HG02938 (cell line): ENCODE measurements at regions not wholly inside any gene's neighbourhood (a gene's known extent, or its start where the extent isn't known, plus 50 kb on each side); places are given as distances from the start of the nearest gene placed in this dataset.
"Not testable (repeated sequence)": the region's sequence is repeated elsewhere in the genome, so short reads cannot be mapped to it uniquely, and the experiment has no call there.

Experiments used
- ATAC-seq: cut with Tn5 transposase; IDR thresholded peaks from one replicate; pipeline ENCODE4 v1.9.1; 2021; ENCODE audit warnings: mild to moderate bottlenecking, moderate library complexity; ENCODE audit not compliant: unreplicated experiment

DNA sequence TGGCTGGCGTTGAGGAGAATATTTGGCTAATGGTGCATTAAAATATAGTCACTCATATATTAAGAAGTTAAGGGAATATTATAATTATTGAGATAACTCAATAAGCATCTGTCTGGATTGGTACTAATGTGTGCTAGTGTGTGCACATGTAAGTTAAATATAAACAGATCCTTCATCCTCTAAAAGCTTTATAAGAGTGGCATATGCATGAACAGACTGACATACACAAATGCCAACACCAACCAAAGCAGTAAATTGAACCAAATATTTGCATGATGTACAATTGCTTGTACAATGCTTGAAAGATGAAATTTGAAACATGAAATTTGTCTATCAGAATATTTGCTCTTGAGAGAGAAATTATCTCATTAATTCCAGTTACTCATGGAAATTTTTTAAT, 344.9 kb downstream of the ADGRL2 start:
- ATAC-seq: no peak

DNA sequence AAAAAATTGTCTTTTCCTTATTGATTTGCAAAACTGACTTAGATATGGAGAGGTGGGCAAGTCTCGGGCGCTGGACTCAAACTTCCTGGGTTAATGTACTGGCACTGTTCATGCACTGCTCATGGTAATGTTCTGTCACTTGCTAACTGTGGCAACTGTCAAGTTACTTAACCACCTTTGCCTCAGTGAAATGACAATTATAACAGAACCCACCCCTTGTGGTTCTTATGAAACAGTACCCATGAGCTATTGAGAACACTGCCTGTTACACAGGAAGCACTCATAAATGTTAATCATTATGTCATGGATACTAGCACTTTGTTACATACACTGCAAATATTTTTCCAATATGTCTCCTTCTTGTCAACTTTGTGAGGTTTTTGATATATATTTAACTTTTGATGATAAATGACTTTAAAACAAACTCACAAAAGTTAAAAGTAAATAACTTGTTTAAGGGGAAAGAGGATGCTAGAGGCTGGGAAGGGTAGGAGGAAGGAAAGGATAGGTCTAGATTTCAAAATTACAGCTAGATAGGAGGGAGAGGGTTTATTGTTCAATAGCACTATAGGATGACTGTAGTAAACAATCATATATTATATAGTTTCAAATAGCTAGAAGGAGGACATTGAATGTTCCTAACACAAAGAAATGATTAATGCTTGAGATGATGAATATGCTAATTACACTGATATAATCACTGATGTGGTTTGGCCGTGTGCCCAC, 342.5 kb downstream of the ADGRL2 start:
- no peak for ATAC-seq

DNA sequence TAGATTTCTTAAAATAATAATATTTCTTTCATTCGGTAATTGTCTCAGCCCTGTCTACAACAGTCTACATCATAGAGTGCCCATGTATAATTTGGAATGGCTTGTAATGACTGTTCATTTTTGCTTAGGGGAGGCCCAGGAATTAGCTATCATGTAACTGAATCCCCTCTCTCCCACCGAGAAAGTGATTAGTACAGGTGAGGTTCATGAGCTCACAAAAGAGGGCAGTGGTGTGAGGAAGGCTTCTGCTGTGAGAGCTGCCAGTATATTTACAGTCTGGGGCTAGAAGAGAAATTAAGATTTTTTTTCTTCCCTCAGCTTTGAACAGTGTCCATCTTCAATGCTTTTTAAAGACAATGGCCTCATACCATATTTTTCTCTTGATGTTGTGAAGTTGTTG, 340.7 kb downstream of the ADGRL2 start:
- ATAC-seq: no peak

GRCh38 chr1:82139751-82140468, 339.2 kb downstream of the ADGRL2 start:
- no peak for ATAC-seq

DNA sequence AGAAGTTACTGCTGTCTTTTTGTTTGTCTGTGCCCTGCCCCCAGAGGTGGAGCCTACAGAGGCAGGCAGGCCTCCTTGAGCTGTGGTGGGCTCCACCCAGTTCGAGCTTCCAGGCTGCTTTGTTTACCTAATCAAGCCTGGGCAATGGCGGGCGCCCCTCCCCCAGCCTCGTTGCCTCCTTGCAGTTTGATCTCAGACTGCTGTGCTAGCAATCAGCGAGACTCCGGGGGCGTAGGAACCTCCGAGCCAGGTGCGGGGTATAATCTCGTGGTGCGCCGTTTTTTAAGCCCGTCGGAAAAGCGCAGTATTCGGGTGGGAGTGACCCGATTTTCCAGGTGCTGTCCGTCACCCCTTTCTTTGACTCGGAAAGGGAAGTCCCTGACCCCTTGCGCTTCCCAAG, 335.6 kb downstream of the ADGRL2 start:
- ATAC-seq: not testable (repeated sequence)

- ATAC-seq: no peak
These were observed 325.1 kb downstream of the ADGRL2 start for GRCh38 chr1:82125866-82126265.

DNA sequence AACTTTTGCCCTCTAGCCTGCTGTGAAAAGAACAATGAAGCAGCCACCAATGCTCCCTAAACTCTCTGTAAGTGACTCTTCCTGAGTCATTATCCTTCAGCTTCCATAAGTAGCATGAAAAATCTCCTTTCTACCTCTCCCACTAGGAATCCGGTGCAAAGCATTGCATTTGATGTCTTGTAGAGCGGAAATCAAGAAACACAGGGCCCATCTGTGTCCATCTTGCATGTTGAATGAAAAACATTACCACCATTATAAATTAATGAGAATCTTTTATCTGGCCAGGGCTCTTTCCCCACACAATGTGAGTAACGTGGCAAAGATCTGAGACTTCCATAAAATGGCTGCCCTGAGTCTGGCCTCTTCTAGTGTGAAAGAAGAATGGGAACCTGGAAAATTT, 324.4 kb downstream of the ADGRL2 start:
- no peak for ATAC-seq

DNA sequence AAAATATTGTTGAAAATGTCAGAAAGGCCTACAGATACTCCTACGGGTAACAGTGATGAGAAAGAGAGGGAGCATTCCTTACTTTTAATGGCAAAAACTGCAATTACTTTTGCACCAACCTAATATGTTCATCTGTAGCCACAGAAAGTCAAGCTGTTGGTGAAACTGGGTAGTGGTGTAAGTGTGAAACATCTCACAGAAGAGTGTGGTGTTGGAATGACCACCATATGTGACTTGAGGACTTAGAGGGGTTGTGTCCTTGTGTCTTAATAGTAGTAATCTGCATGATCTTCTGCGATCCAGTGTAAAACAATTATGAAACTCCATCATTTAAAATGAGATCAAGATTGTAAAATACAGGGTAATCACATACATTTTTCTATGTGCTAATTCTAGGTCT, 320.7 kb downstream of the ADGRL2 start:
- no peak for ATAC-seq

- no peak for ATAC-seq
These were observed 315.4 kb downstream of the ADGRL2 start for GRCh38 chr1:82116105-82116504.

GRCh38 chr1:82114887-82115286, 314.2 kb downstream of the ADGRL2 start:
- no peak for ATAC-seq

GRCh38 chr1:82110366-82111254, 309.9 kb downstream of the ADGRL2 start:
- no peak for ATAC-seq

DNA sequence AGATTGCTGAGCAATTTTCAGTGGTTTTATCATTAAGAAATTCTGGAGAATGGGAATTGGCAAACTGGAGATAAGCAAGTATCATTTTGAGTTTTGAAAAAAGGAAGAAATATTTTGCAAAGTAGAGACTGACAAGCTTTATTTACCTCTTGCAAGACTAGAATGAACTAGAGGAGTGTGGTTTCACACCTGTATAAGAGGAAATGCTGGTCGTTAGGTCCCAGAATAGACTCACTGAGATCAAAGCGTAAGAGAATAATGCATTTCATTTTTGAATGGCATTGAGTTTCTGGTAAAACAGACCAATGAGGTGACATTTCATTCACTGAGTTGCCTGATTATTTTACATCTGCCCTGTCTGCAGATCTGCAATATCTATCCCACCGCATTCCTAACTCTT, 308.1 kb downstream of the ADGRL2 start:
- no peak for ATAC-seq

- ATAC-seq: no peak
These were observed 305.9 kb downstream of the ADGRL2 start for GRCh38 chr1:82106672-82107071.

DNA sequence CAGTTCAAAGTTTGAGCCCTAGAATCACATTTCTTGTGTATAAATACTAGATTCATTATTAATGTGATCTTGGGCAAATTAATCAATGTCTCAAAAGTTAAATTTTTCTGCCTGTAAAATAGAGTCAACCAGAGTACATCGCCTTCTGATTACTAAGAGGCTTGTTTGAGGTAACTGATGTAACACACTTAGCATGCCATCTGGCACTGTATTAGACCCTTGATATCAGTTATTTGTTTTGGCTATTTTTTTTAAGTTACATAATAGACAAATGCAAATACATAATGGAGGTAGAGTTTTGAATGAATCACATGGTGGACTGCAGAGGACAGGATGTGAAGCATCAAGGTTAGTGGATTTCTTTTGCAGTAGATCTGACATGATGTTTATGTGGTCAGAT, 298.4 kb downstream of the ADGRL2 start:
- no peak for ATAC-seq

GRCh38 chr1:82094136-82094535, 293.4 kb downstream of the ADGRL2 start:
- no peak for ATAC-seq

GRCh38 chr1:82091729-82092128, 291.0 kb downstream of the ADGRL2 start:
- ATAC-seq: no peak

DNA sequence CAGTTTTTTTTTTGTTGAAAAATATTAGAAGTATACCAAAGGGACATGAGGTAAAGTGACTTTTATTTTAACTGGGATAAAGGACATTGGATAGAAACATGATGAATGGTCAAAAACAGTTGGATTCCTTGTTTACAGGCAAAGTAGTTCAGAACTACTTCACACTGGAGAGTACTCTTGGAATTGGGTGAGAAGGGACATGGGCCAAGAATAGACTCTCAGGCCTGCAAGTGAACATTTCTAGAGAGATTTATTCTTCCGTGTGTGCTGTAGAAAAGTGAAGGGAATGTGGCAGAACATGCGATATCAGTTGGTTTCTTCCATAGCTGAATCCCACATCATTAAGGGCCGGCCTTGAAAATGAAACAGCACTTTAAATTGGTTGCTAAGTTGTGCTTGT, 290.5 kb downstream of the ADGRL2 start:
- no peak for ATAC-seq

- no peak for ATAC-seq
These were observed 289.4 kb downstream of the ADGRL2 start for GRCh38 chr1:82090104-82090503.

- no peak for ATAC-seq
These were observed 286.0 kb downstream of the ADGRL2 start for GRCh38 chr1:82086739-82087138.

DNA sequence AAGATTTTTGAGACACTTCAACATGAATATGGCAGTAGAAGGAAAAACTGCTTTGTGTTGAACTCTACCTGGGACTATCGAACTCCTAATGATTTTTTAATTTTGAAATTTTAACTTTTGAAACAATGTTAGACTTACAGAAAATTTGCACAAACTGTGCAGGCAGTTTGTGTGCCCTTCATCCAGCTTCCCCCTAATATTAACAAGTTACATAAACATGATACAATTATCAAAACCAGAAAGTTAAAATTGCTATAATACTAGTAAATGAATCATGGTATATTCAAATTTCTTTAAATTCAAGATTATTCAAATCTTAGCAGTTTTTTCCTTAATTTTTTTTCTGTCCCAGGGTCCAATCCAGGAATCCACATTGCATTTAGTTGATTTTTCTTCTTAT, 278.9 kb downstream of the ADGRL2 start:
- ATAC-seq: no peak

- no peak for ATAC-seq
These were observed 272.9 kb downstream of the ADGRL2 start for GRCh38 chr1:82073659-82074058.

- ATAC-seq: no peak
These were observed 272.3 kb downstream of the ADGRL2 start for GRCh38 chr1:82073071-82073470.
